A673 (cell line): ENCODE measurements at regions not wholly inside any gene's neighbourhood (a gene's known extent, or its start where the extent isn't known, plus 50 kb on each side); places are given as distances from the start of the nearest gene placed in this dataset.

Experiments used
- EZH2 ChIP-seq: fragments of 200-600 bp; sonication (generic); IDR thresholded peaks from 2 replicates; pipeline ENCODE4 v1.6.1; 2017; ENCODE audit warnings: borderline replicate concordance, low read depth, mild to moderate bottlenecking, mixed read lengths, antibody characterized with exemption, low read length; ENCODE audit not compliant: poor library complexity, severe bottlenecking
- TF ChIP-seq, protein P1 (sequence below): fragments of 300-800, 200-600 bp; sonication (generic); conservative IDR thresholded peaks from 2 replicates; pipeline ENCODE4 v1.5.1; 2017; ENCODE audit warnings: low read depth, mild to moderate bottlenecking, antibody characterized with exemption, low read length, moderate library complexity, mixed read lengths

DNA sequence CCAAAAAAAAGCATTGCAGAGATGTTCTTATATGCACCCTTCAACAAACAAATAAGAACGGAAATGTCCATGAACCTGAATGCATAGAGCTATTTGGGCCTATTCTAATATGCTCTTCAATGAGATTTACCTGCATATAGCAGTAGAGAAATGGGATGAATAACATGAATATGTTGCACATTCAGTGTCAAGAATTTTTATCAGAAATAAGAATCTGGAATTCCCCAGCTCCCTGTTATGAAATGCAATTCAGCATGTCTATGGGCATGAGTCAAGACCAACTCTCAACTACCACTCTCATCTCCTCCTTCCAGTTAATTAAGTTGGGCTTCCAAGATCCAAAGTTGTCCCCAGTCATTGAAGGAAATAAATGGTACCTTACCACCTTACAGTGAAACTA is 133.7 kb upstream of the ALCAM start:
- TF ChIP-seq, protein P1, sequence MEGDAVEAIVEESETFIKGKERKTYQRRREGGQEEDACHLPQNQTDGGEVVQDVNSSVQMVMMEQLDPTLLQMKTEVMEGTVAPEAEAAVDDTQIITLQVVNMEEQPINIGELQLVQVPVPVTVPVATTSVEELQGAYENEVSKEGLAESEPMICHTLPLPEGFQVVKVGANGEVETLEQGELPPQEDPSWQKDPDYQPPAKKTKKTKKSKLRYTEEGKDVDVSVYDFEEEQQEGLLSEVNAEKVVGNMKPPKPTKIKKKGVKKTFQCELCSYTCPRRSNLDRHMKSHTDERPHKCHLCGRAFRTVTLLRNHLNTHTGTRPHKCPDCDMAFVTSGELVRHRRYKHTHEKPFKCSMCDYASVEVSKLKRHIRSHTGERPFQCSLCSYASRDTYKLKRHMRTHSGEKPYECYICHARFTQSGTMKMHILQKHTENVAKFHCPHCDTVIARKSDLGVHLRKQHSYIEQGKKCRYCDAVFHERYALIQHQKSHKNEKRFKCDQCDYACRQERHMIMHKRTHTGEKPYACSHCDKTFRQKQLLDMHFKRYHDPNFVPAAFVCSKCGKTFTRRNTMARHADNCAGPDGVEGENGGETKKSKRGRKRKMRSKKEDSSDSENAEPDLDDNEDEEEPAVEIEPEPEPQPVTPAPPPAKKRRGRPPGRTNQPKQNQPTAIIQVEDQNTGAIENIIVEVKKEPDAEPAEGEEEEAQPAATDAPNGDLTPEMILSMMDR: no peak
- no peak for TF ChIP-seq EZH2
